Spinal cord (tissue), 9 donors: ENCODE measurements at regions not wholly inside any gene's neighbourhood (a gene's known extent, or its start where the extent isn't known, plus 50 kb on each side); places are given as distances from the start of the nearest gene placed in this dataset.

ENCODE experiments used
- DNase-seq, 6 donors: peaks; one replicate each; pipeline versions ENCODE4 v3.0.0 to v3.0.0-alpha.2; 2013 to 2015; ENCODE audit warnings: low spot score in 6 of 6, low read depth in 4 of 6
- H3K27ac ChIP-seq: one replicate; pipeline ENCODE4 v1.5.1; 2013; ENCODE audit warnings: low read depth, low read length, control low read depth
- H3K27me3 ChIP-seq: one replicate; pipeline ENCODE4 v1.6.1; 2013; ENCODE audit warnings: low read length; ENCODE audit not compliant: control insufficient read depth, insufficient read depth
- H3K36me3 ChIP-seq: one replicate; pipeline ENCODE4 v1.6.1; 2013; ENCODE audit warnings: low read length; ENCODE audit not compliant: control insufficient read depth, insufficient read depth
- H3K4me1 ChIP-seq: one replicate; pipeline ENCODE4 v1.6.1; 2013; ENCODE audit warnings: low read length; ENCODE audit not compliant: control insufficient read depth, insufficient read depth
- H3K4me3 ChIP-seq: one replicate; pipeline ENCODE4 v1.5.1; 2013; ENCODE audit warnings: low read depth, low read length, control low read depth
- H3K9me3 ChIP-seq: one replicate; pipeline ENCODE4 v1.6.1; 2013; ENCODE audit warnings: low read length; ENCODE audit not compliant: control insufficient read depth, insufficient read depth
- WGBS: methylation state at CpG from one replicate; pipeline ENCODE4 v1.1.5; 2013; ENCODE audit warnings: missing lambda C conversion rate; ENCODE audit not compliant: insufficient coverage; 5-methylcytosine and 5-hydroxymethylcytosine counted together
- donor health status: healthy.

DNA sequence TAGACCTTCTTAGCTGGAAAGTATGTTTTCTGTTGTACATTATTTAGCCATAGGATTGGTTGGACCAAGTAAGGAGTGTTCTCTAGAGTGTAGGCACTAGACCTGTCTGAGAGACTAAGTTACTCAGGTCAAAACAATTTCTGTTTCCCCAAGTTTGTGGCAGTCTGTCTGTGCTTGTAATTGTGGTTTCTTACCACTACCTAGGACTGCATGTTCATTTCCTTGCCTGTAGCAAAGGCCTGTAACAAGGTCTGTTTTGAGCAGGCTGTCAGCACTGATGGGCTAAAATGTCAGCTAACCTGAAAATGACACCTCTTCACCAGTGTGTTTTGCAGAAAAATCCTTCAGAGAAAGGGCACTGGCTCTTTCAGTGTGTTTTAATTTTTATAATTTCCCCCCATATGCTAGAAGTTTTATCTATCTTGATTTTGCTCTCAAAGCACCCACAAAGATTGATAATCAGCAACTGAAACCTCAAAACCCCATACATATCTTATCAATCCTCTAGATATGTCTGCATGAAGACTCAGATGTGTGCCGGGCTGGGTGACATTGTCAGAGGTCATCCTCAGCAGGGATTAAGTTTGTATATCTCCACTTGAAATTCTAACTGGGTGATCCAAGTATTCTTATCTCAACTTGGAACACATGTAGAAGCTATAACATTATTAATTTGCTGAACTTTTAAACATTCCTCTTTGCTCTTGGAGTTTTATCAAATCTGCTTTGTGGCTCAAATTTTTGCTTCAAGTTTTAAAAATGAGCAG lies 50.7 kb upstream of the ST6GALNAC3 start:
- H3K4me3 ChIP-seq = no peak overlapping the region
- no peaks in the 10 kb centered on the region for H3K9me3 ChIP-seq
- no peak overlapping the region for H3K27ac ChIP-seq
- no CpG with 5 or more reads among the region's 1 CpG for WGBS
- H3K36me3 ChIP-seq = no peaks in the 10 kb centered on the region
- no peaks in the 10 kb centered on the region for H3K27me3 ChIP-seq
- H3K4me1 ChIP-seq = no peaks in the 10 kb centered on the region
- no peak for DNase-seq
